GM03348 (cell line): ENCODE measurements at regions not wholly inside any gene's neighbourhood (a gene's known extent, or its start where the extent isn't known, plus 50 kb on each side); places are given as distances from the start of the nearest gene placed in this dataset.
"Not testable (repeated sequence)": the region's sequence is repeated elsewhere in the genome, so short reads cannot be mapped to it uniquely, and the experiment has no call there.

ENCODE experiments used
- DNase-seq: peaks from one replicate; pipeline ENCODE4 v3.0.0; 2012; ENCODE audit warnings: low spot score

- DNase-seq, result peak; percentile 58
Measured at GRCh38 chr10:118870467-118871243, 115.9 kb upstream of the CACUL1 start.

GRCh38 chr10:118871244-118871865 lies 116.6 kb upstream of the CACUL1 start:
- no peak for DNase-seq

GRCh38 chr10:118873091-118873737 lies 118.4 kb upstream of the CACUL1 start:
- DNase-seq, result no peak

- no peak for DNase-seq
Measured at GRCh38 chr10:118873738-118874105, 119.0 kb upstream of the CACUL1 start.

- no peak for DNase-seq
Measured at GRCh38 chr10:118874171-118874570, 119.4 kb upstream of the CACUL1 start.

- no peak for DNase-seq
Measured at GRCh38 chr10:118875087-118875486, 120.3 kb upstream of the CACUL1 start.

GRCh38 chr10:118882741-118883140 lies 128.0 kb upstream of the CACUL1 start:
- DNase-seq, result no peak

- no peak for DNase-seq
Measured at GRCh38 chr10:118892255-118892654, 137.3 kb upstream of the NANOS1 start.

- not testable (repeated sequence) for DNase-seq
Measured at GRCh38 chr10:118894891-118895290, 134.6 kb upstream of the NANOS1 start.

GRCh38 chr10:118900617-118901016 lies 128.9 kb upstream of the NANOS1 start:
- DNase-seq, result no peak

GRCh38 chr10:118901380-118901779 lies 128.1 kb upstream of the NANOS1 start:
- DNase-seq, result no peak

GRCh38 chr10:118901906-118902305 lies 127.6 kb upstream of the NANOS1 start:
- DNase-seq, result no peak

- not testable (repeated sequence) for DNase-seq
Measured at GRCh38 chr10:118902656-118903055, 126.9 kb upstream of the NANOS1 start.

GRCh38 chr10:118903251-118903650 lies 126.3 kb upstream of the NANOS1 start:
- DNase-seq, result no peak

- no peak for DNase-seq
Measured at GRCh38 chr10:118903691-118904090, 125.8 kb upstream of the NANOS1 start.

- no peak for DNase-seq
Measured at GRCh38 chr10:118904286-118904685, 125.2 kb upstream of the NANOS1 start.

- DNase-seq, result no peak
Measured at GRCh38 chr10:118907051-118907450, 122.5 kb upstream of the NANOS1 start.

GRCh38 chr10:118908557-118909256 lies 120.8 kb upstream of the NANOS1 start:
- no peak for DNase-seq

- DNase-seq, result no peak
Measured at GRCh38 chr10:118910702-118911101, 118.8 kb upstream of the NANOS1 start.

GRCh38 chr10:118911363-118911762 lies 118.2 kb upstream of the NANOS1 start:
- peak; percentile 34 for DNase-seq

GRCh38 chr10:118912961-118913600 lies 116.4 kb upstream of the NANOS1 start:
- DNase-seq, result no peak

GRCh38 chr10:118913825-118914224 lies 115.7 kb upstream of the NANOS1 start:
- DNase-seq, result no peak
